ENCODE measurements at regions not wholly inside any gene's neighbourhood (a gene's known extent, or its start where the extent isn't known, plus 50 kb on each side); places are given as distances from the start of the nearest gene placed in this dataset.
"Not testable (repeated sequence)": the region's sequence is repeated elsewhere in the genome, so short reads cannot be mapped to it uniquely, and the experiment has no call there.

- no peak for DNase-seq
Observed at GRCh38 chr3:75325716-75326115, 338.4 kb upstream of the FRG2C start.

DNA sequence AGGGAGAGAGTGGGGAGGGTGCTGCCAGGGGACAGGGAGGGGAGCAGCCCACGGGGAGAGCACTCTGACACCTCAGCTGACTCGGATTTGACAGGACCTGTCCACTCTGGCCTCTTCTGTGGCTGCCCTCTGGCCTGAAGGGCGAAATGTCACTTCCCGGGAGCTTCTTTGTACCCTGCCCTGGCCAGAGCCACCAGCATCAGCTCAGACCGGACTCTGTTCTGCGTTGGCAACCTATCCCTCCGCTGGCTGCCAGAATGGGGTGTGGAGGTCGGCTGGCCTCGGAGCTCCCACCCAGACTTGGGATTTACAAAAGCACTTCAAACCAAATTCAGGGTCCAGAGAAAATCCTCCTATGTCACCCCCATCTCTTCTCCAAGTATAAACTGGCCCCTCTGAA is 336.7 kb upstream of the FRG2C start:
- no peak for DNase-seq

- DNase-seq, result peak; percentile 3
Observed at GRCh38 chr3:75329476-75330097, 334.5 kb upstream of the FRG2C start.

DNA sequence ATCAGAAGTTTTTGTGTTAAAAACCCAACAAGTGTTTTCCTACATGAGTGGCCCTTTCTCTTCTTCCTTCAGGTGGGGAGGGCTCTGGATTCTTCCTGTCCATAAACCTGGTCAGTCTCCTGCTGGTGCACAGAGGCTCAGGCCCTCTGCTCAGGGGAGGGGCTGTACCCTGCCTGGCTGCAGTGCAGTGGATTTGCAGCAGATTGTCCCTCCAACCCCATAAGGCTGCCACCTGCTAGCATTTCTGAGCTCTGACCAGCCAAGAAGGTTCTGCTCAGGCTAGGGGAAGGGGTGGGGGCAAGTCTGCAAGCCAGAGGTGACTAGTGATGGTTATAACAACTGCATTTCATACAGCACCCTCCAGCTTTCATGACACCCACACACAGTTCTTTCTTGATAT is 333.7 kb upstream of the FRG2C start:
- not testable (repeated sequence) for DNase-seq

GRCh38 chr3:75332090-75332489 is 332.0 kb upstream of the FRG2C start:
- not testable (repeated sequence) for DNase-seq

DNA sequence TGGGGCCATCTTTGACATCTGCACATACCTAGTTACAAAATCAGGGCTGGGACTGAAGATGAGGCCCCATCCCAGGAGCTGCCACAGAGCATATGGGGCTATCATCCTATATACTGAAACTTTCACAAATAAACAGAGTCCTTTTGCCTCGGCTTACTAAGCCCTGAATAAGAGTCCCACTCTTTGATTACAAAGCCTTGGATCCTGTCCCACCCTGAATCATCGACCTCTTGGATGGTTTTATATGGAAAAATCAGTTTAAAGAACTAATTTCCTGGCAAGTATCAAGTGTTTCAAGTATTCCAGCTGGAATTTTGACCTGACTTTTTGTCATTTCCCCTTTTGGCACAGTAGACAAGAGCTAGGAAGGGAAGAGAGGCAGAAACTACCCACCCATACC is 331.3 kb upstream of the FRG2C start:
- no peak for DNase-seq

DNA sequence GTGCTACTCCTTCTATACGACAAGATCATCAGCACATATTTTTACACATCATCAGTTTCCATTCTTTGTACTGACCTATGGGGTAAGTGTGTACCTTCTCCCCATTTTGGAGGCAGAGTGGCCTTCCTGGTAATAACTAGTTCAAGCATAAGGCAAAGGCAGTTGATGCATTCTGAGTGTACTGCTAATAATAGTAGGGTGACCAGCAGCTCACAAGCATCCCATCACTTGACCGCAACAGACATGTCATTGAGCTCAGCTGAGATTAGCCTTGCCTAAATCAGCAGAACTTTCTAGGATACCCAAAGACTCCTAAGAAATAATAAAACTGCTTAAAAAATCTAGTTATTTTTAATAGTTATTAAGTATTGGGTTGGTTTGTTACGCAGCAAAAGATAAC is 329.8 kb upstream of the FRG2C start:
- DNase-seq, result no peak

DNA sequence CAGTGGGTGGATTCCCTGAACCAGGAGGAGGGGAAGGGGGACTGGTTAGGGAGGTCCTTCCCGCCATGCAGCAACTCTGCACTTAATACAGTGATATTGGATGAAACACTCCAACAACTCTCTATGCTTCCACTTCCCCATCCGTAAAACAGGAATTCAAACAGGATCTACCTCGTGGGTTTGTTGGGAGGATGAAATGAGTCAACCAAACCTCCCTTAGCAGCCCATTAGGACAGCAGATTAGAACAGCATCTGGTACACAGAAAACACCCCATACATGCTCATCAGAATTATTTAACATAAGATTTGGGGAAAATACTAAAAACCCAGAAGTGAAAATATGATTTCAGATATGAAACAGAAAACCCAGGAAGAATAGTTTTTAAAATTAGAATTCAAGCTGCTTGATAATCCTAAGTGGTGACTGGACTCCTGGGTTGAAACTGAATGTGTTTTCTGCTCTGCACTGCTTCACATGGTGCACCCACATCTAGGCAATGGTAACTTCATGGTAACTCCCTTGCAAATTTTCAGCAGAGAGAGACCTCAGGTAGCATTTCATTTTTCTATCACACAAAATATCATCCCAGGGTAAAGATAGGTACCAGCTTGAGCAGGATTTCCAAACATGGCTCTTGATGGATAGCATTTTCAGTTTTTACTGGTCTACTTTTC is 326.8 kb upstream of the FRG2C start:
- DNase-seq, result no peak

- no peak for DNase-seq
Observed at GRCh38 chr3:75338342-75338741, 325.8 kb upstream of the FRG2C start.

DNA sequence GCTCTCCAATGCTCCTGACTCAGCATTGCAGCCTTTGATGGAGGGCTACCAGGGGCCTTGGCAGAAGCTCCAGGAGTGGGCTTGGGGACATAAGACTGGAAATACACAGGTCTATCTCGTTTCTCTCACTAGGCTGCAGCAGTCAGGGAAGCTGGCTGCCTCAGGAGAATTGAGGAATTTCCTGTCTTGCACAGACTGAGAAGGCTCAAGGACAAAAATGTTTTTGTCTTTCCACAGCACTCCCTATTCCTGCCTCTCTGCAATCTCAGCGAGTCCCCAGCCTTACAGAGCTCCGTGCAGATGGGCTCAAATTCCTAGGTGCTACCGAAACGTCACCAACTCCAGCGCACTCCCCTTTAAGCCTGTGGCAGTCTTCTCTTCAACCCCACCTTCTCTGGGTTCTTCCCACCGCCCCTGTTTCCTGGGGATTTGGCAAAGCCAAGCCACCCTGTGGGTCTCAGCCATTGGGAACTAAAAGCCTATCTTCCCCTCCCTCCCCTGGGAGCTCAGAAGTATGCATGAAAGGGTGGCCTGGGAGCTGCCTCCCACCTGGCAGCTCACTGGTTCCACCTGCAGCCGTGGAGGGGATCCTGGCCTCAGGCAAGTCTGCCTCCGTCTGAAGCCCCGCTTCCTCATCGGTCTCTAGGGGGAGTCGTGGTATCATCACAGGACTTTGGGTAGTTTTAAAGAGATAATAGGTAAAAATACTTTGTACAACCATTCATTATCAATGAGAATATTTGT is 322.6 kb upstream of the FRG2C start:
- DNase-seq, result no peak

GRCh38 chr3:75342425-75342824 is 321.7 kb upstream of the FRG2C start:
- no peak for DNase-seq

DNA sequence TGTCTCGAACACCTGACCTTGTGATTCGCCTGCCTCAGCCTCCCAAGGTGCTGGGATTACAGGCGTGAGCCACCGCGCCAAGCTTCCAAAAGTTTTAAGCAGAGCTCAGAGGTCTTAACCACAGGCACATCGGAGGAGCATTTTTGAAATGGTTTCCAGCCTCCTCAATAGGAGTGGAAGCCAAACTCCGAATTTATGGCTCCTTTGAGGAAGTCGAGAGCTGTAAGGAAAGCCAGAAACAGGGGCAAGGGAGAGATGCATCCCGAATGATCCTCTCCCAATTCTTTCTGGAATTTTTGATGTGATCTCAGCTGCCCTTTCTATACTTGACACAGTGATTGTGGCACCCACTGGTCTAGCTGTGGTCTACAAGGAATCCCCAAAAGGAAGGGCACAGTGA is 313.6 kb upstream of the FRG2C start:
- not testable (repeated sequence) for DNase-seq

DNA sequence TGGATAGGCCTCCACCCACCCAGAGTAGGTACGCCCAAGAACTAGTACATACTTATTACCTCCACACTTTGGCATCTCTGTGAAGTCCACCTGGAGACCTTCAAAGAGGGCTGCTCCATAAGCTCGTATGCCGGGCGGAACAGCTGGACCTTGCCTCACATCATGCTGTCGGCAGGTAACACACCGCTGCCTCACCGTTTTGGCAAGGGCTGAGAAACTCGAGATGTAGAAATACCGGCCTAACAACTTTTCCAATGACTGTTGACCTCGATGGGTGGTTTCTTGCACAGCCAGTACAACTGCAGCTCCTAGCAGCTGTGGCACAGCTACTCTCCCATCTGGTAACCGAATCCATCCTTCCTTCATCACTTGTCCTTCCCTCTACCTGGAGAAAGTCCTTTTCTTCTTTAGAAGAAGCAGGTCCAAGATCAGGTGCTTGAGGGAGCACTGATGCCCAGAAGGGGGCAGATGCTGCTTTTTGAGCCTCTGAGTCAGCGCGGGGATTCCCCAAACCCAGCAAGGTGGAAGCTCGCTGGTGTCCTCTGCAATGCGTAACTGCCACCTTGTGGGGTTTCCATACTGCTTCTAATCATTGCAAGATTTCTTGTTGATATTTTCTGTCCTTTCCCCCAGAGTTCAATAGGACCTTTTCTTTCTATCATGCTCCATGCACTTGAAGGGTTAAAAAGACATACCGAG is 301.9 kb upstream of the FRG2C start:
- DNase-seq, result not testable (repeated sequence)

- DNase-seq, result not testable (repeated sequence)
Observed at GRCh38 chr3:75372964-75373363, 291.2 kb upstream of the FRG2C start.

- DNase-seq, result not testable (repeated sequence)
Observed at GRCh38 chr3:75379840-75380239, 284.3 kb upstream of the FRG2C start.

- DNase-seq, result no peak
Observed at GRCh38 chr3:75380276-75380771, 283.8 kb upstream of the FRG2C start.

GRCh38 chr3:75384016-75384415 is 280.1 kb upstream of the FRG2C start:
- not testable (repeated sequence) for DNase-seq

GRCh38 chr3:75388486-75389124 is 275.5 kb upstream of the FRG2C start:
- not testable (repeated sequence) for DNase-seq

DNA sequence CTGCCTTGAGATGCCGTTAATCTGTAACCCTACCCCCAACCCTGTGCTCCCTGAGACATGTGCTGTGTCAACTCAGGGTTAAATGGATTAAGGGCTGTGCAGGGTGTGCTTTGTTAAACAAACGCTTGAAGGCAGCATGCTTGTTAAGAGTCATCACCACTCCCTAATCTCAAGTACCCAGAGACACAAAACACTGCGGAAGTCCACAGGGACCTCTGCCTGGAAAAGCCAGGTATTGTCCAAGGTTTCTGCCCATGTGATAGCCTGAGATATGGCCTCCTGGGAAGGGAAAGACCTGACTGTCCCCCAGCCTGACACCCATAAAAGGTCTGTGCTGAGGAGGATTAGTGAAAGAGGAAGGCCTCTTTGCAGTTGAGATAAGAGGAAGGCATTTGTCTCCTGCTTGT is 270.8 kb upstream of the FRG2C start:
- not testable (repeated sequence) for DNase-seq

GRCh38 chr3:75394102-75394501 is 270.0 kb upstream of the FRG2C start:
- not testable (repeated sequence) for DNase-seq

- DNase-seq, result not testable (repeated sequence)
Observed at GRCh38 chr3:75394562-75395360, 269.4 kb upstream of the FRG2C start.
